CD4-positive, alpha-beta T cell treated with Interleukin-4 for 4 hours (primary cell): ENCODE measurements at regions not wholly inside any gene's neighbourhood (a gene's known extent, or its start where the extent isn't known, plus 50 kb on each side); places are given as distances from the start of the nearest gene placed in this dataset.

Experiments
- DNase-seq: peaks from one replicate; pipeline ENCODE4 v3.0.0-alpha.2; 2020

DNA sequence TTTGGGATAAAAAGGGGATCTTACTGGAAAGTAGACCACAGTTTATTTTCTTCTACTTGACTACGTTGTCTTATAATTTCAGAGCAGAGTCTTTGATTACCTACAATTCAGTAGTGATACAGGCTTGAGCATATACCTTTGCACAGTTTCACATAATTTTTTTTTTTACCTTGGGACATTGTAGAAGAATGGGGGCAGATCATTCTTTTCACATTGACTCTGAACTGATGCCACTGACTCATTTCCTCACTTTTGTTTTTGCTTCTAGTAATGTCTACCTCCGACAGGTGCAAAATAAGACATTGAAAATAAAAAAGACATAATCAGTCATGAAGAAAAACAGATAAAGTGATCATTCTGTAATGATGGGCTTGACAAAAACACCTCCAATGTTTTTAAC, 688.3 kb upstream of the CHORDC1 start:
- DNase-seq, result no peak

DNA sequence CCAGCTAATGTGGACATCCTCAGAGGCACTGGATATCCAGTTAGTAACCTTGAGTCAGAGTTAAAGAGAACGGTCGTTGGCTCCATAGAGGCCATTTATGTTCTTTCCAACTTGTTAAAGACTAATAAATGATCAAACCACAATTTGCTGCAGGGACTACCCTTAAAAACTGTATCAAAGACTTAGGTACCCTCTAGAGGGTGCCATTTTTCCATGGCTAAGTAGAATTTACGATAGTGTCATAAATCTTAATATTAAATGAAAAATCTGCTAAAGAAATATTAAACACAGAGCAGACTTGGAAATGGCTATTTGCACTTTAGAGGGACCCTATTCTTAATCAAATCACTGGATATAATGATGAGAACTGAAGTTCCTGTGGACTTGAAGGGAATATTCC, 685.2 kb upstream of the CHORDC1 start:
- DNase-seq, result no peak

DNA sequence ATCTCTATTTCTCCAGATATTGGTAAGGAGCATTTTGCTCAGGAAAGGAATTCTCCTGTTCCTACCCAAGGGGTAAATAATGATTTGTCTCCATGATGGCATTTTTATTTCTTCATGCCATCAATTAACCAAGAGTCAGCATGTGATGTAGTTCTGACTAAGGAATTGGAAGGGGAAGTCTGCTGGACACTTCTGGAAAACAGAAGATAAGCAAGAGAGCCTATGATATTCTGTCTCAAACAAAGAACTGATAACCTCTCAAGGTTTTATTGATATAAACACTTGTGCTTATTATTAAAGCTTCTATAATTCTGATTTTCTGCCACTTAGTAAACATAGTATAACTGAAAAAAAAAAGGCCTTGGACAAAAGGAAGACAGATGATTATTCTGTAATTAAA, 673.0 kb upstream of the CHORDC1 start:
- DNase-seq, result no peak

DNA sequence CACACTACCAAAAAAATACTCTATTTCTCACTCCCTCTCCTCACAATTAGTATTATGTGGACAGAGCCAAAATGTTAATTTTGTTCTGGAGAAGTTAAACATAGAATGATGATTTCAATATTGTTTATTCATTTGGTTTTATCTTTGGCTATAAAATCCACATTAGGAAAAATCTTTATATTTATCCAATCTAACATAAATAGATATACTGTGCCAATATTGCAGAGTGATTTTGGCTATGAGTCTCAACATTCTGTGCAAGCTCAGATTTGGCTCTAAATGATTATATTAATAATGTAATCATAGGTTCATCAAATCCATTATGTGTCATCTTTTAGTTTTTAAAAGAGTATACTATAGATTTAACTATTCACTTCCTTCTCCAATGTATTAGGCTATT, 667.5 kb upstream of the CHORDC1 start:
- DNase-seq, result no peak

DNA sequence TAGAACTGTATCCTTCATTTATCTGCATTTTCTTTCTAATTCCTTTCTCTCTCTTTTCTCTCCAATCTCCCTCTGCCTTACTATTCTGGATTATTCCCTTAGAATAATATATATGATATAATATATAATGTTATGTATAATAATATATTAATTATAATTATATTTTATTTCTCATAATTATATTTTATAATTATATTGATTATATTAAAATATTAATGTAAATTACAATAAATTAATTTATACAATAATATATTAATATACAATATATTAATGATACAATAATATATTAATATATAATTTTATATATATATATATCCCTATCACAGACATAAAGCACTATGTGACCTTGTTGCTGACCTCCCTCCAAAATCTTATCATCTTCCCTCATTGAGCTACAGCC, 661.3 kb upstream of the CHORDC1 start:
- no peak for DNase-seq

DNA sequence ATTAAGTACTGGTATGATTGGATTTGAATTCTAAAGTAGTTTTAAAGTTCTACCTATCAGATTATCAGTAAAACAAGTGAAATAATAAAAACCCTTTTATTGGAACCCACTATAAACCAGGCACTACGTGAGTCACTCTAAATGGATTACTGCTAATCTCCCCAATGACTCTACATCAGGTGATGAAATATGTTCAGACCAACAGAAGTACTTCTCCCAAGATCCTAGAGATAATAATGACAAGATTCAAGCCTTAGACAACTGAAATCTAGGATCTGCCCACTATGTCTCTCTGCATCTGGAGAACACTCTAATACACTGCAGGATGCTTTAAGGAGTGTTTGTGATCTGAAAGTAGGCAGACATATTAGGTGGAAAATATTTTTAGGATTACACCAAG, 652.1 kb upstream of the CHORDC1 start:
- DNase-seq, result no peak

DNA sequence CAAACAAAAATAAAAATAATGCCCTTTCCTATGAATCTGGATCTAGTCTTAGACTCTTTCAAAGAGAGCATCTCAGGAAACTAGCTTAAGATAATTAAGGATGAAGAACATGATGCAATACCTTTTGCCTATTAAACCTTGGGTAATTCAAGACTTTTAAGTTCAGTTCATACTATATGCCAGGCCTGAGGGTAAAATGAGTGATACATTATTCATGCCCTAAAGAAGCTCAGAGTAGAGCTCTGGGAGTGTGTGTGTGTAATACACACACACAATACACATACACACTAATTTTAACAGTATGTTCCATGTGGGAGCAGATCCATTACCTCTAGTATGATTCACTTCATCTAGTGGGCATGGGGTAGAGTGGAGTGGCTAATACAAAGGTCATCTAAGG, 651.4 kb upstream of the CHORDC1 start:
- DNase-seq, result no peak

DNA sequence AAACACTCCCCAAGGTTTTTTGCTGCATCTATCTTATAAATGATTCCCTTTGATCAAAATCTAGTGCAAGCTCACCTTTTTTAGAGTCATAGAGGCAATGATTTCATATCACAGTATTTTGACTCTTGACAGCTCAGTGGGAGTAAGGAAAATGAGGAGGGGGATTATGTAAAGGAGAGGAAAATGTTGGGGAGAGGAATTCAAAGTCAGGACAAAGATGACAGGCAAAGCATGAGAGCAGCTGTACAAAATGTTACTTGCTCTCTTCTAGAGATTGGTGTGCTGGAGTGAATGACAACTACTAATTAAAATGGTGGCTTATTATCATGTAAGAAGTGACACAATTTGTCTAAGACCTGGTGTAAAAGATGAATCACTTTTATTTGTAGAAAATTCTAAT, 644.6 kb upstream of the CHORDC1 start:
- no peak for DNase-seq

DNA sequence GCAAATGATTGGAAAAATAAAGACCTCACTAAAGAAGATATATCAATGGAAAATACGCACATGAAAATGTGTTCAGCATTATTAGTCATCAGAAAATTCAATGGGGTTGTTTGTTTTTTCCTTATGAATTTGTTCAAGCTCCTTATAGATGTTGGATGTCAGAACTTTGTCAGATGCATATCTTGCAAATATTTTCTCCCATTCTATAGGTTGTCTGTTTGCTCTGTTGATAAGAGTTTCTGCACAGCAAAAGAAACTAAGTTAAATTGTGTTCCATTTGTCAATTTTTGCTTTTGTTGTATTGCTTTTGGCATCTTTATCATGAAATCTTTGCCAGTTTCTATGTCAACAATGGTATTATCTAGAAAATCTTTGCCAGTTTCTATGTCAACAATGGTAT, 633.9 kb upstream of the CHORDC1 start:
- no peak for DNase-seq

DNA sequence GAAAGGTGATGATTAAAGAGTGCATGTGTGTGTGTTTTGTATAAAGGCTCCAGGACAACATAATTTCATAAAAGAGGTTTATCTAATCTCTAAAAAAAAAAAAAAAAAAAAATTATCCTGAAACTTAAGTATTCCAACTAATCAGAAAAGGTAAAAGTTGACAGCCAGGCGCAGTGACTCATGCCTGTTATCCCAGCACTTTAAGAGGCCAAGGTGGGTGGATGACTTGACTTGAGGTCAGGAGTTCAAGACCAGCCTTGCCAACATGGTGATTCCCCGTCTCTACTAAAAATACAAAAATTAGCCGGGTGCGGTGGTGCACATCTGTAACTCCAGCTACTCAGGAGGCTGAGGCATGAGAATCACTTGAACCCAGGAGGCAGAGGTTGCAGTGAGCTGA, 632.7 kb upstream of the CHORDC1 start:
- no peak for DNase-seq

DNA sequence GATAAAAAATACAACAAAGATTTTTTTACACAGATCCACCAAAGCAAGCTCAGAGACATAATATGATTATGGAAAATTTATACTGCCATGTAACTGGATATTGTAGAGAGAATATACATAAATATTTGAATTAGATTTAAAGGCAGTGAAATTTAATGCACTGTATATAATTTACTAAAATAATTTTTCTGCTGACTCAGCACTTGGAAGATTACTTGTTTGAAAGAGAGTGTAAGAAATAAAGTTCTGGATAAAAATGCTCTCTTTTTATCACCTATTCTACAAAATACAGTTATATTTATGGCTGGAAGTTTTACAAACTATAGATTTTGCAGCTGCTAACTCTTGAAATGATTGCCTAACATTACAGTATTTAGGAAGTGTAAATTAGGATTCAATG, 628.3 kb upstream of the CHORDC1 start:
- DNase-seq, result no peak

DNA sequence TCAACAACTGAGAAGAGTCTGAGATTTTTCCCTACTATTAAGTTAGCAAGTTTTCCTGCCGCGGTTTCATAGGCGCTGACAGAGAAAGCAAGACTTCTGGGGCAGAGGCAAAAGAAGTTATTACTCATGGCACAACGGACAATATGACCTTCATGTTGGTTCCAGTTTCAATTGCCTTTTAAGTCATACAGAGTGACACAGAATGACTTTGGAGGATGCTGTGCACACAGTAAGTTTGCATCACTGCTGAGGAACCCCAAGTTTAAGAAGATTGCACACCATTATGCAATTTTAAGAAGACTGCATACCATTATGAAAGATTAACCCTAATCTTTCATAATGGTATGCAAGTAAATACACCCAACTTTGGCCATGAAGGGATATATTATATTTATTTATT, 626.5 kb upstream of the CHORDC1 start:
- no peak for DNase-seq

DNA sequence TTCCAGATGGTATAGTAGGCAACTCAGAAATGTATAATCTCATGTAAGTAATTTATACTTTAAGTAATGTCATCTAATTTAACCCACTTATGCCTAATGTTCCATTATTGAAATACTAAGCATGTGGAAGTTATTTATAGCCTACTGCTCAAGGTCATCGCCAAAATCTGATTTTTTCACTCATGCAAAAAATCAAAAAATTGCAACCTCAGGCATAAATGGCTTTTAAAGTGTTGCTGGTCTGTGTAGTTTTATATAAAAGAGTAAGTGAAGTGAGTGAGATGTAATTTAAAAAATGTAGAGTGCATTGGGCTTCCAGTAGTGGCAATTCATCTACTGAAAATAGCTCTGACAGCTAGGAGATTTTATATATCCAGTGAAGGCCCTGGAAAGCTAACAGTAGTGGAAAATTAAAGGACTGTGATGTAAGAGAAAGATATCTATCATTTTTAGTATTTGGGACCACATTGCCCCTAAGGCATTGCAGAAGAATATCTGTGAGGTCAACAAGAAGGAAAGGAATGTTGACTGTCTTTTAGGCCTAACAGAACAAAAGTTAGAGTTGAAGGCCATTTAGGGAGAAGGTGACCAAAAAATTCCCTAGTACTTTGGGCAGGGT, 624.5 kb upstream of the CHORDC1 start:
- no peak for DNase-seq

DNA sequence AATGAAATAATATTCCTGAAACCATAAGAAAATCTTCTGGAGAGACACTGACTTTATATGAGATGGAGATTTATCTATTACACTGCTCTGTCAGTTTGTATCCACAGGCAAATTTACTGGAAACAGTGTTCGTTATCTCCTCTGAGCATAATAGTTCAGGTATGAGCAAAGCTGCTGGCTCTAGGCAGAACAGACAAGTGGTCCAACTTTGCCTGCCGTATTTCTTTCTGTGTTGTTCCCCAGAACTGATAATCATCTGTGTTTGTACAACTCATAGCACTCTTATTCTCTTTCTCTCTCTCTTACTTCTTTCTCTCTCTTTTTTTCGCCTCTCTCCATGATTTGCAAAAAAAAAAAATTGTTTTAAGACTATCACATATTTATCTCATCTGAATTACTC, 623.8 kb upstream of the CHORDC1 start:
- no peak for DNase-seq

DNA sequence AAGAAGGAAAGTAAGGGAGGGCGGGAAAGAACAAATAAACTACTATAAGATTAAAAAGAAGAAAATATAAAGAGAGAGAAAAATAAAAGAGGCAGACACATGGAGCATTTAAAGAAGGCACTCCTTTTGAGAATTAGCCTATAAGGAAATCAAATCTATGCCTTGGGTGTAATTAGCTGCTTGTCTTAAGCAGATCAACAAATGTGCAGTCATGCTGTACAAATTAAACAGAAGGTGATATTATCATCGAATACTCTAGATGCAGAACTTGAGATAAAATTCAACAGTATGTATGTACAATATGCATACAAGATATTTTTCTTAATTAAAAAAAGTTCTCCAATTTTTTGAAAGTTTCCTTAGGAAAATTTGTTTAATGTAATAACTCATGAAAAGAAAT, 623.0 kb upstream of the CHORDC1 start:
- DNase-seq, result no peak

DNA sequence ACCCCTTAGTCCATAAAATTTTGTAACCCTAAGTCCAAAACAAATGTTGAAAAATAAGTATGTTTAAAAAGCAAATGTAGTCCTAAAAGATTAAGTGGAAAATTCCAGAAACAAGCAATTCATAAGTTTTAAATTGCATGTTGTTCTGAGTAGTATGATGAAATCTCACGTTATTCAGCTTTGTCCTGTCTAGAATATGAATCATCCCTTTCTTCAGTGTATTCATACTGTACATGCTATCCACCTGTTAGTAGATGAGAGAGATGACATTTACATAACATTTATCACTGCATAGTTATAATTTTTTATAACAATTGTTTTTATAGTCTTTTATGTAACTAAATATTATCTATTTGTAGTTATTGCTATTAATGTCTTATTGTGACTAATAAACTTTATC, 622.3 kb upstream of the CHORDC1 start:
- no peak for DNase-seq

DNA sequence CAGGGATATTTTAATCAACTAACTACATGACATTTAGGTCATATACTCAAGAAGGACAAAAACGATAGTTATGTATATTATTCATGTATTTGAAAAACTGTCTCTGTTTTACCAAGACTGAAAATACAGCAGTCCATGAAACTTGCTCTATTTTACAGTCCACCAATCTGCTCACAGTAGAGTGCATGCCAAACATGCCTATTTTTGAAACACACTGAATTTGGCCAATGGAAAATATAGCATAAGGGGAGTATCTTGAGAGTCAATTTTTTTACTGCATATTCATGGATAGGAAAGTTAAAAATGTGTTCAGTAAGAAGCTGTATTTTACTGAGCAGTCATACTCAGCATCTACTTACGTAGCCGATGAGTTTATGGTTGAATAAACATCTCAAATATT, 621.2 kb upstream of the CHORDC1 start:
- no peak for DNase-seq

DNA sequence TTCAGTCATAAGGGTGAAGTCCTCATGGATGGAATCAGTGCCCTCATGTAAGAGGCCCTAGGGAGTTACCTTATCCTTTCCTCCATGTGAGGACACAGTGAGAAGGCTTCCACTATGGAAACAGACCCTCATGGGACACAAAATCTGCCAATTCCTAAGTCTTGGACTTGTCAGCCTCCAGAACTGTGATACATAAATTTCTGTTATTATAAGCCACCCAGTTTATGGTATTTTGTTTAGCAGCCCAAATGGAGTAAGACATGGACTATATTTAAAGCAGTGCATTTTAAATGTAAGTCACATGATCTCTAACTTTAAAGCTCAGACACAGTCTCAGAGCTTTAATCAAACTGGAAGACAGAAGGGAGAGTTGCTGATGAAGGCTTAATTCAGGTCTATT, 619.8 kb upstream of the CHORDC1 start:
- DNase-seq, result no peak

DNA sequence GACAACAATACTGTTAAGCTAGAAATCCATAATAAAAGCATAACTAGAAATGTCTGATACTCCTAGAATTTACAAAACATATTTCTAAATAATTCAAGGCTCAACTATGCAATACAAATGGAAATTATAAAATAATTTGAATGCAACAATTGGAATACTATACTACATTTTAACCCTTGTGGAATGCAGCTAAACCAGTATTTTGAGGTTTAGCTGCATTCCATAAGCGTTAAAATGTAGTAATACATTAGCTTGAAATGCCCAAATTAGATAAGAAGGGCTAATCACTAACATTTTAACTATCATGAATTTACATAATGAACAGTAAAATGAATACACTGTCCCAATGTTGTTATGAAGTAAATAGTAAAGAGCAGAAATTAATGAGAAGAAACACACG, 617.2 kb upstream of the CHORDC1 start:
- no peak for DNase-seq

DNA sequence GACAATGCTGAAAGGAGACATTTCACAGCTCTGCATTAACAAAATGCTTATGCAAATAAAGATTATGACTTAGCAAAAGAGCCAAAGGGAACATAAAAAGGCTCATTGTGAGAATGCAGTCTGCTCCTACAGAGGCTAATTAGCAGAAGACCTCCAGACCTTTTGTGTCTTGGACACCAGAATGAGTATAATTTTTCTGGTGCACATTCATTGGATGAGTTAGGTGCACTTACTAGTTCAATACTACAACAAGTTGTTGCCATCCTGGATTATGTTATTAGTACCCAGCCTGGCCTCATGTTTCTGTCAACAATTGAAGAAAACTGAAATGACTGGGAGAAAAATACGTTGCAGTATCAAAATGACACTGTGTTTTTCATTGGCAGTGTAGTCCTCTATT, 613.2 kb upstream of the CHORDC1 start:
- DNase-seq, result no peak

DNA sequence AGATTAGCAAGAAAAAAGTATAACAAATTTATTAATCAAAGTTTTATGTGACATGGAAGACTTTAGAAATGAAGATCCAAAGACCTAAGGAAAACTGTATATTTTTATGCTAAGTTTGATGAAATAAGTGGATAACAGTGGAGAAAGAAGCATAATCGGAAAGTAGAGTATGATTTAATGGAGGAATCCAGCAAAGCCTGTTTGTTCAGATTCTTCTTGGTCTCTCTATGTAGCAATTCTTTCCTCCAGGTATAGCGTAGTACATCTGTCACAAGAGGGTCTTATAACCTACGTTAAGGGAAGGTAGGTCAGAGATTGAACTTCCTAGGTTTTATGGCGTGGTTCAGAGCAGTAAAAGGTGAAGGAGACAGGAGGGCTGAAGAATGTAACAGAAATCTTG, 600.6 kb upstream of the CHORDC1 start:
- DNase-seq, result no peak

DNA sequence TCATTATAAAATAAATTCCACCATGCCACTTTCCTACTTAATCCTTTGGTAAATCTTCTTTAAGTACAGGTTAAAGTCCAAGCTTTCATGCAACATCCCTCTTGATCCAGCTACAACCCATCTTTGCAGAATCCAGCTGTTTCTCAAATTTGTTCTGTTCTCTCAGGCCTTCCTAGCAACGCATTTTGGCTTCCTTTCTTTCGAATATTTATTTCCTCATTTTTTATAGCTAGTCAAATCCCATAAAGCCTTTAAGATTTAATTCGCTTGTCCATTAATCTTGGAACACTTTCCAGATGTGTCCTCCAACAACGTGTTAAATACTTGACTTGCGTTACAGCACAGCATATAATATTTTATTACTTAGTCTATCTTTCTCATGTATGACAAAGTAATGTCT, 600.1 kb upstream of the CHORDC1 start:
- DNase-seq, result no peak

DNA sequence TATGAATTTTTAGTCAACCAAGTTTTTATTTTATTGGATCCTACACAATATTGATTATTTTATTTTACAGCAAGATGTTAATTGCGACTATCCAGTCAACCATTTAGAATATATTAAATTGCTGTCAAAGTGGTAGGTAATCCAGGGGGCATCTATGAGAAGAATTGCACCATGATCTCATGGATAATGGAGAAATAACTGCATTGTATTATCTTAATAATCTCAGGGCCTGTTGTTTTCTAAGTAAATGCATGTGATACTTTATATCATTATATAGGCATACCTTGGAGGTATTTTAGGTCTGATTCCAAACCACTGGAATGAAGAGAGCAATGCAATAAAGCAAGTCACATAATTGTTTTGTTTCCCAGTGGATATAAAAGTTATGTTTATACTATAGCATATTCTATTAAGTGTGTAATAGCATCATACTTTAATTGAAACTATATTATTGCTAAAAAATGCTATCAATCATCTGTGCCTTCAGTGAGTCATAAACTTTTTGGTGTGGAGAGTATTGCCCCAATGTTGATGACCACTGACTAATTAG, 595.4 kb upstream of the CHORDC1 start:
- no peak for DNase-seq

DNA sequence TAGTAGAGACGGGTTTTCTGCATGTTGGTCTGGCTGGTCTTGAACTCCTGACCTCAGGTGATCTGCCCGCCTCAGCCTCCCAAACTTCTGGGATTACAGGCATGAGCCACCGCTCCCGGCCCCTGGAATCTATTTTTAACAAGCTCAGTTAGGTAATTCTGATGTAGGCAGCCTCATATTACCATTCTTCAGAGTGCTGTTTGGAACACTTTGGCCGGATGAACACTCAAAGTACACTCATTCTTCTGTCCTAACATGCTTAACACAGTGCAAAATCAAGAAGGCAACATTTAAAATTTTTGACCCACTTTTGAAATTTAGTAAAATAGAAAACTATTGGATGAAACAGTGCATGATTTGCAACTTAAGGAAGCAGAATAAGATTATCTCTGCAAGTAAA, 586.7 kb upstream of the CHORDC1 start:
- DNase-seq, result no peak

DNA sequence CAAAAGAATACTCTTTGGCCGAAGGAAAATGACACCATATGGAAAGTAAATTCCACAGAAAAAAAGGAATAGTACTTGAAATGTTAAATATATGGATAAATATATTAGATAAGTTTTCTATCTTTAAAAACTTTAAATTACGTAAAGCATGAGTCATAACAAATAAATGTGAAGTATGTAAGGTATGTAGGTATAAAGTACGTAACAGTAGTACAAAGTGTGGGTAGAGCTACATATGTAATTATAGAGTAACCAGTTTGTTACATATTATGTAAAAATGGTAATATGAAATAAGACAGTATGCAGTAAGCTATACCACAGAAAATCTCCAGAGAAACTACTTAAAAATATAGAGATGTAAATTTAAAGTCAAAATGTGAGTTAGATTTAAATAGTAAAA, 582.3 kb upstream of the CHORDC1 start:
- DNase-seq, result no peak

DNA sequence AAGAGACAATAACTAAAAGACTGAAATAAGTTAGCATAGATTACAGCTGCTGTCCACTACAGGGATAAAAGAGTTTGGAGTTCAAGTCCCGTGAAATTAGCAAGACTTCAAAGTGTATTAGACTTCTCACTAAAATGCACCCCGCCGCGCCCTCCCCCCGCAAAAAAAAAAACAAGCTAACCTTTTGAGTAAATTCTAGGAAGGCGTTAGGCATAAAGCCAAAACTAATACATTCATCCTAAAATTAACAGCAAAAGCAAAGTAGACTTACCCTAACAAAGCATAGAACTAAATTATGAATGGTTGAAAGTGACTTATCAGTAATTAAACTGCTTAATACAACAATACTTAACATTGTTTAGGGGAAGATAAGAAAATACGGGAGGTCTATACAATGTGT, 581.0 kb upstream of the CHORDC1 start:
- no peak for DNase-seq
